ACHN (cell line): ENCODE measurements at regions not wholly inside any gene's neighbourhood (a gene's known extent, or its start where the extent isn't known, plus 50 kb on each side); places are given as distances from the start of the nearest gene placed in this dataset.

Experiments
- DNase-seq: peaks from one replicate; pipeline ENCODE4 v3.0.0-alpha.2; 2015
- in situ Hi-C: cut with HindIII; loops from 2 replicates; pipeline ENCODE4 v1.10.0; 2017; ENCODE audit warnings: low sequenced_read_pairs, low pct_ligation_motif_present, low pct_unique_long_range_greater_than_20kb

DNA sequence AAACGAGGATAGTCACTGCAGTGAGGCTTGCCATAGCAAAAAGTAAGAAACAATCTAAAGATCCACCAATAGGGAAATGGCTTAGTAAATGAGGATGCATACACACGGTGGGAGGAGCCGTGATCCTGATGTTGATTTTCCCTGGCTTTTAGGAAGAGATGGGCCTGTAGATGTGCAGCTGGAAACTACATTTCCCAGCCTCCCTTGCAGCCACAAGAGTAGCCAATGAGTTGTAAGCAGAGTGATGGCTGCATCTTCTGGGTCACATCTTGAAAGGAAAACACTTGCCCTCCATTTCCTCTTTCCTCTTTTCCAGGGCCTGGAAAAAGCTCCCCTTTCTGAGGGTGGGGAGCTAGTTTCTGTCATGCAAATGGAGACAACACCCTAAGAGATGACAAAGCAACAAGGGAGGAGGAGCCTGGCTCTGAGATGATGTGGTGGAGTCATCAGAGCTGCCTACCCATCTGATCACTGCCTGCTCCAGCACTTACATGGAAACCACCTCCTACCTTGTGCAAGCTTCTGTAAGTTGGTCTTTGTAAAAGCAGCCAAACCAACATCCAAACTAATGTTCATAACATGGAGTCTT, 139.1 kb downstream of the TLE3 start:
- DNase-seq, result no peak
- in situ Hi-C loops, result no loop called here

DNA sequence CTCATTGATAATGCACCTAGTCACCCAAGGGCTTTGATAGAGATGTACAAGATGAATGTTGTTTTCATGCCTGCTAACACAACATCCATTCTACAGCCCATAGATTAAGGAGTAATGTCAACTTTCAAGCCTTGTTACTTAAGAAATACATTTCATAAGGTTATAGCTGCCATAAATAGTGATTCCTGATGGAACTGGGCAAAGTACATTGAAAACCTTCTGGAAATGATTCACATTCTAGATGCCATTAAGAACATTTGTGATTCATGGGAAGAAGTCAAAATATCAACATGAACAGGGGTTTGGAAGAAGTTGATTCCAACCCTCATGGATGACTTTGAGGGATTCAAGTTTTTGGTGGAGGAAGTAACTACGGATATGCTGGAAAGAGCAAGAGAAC, 135.2 kb downstream of the TLE3 start:
- DNase-seq, result no peak
- in situ Hi-C loops, result no loop called here

DNA sequence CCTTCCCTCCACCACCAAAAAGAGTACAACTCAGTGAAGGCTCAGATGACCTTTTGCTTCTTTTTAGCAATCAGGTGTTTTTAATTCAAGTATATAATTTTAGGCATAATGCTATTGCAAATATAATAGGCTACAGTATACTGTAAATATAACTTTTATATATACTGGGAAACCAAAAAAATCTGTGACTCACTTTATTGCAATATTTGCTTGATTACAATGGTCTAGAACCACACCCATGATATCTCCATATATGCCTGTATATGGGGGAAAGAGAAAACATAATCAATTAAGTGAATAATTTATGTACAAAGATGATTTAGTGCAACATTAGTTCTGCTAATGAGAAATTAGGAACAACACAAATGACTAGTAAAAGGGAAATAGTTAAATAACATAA, 134.3 kb downstream of the TLE3 start:
- in situ Hi-C loops, result no loop called here
- DNase-seq, result no peak

DNA sequence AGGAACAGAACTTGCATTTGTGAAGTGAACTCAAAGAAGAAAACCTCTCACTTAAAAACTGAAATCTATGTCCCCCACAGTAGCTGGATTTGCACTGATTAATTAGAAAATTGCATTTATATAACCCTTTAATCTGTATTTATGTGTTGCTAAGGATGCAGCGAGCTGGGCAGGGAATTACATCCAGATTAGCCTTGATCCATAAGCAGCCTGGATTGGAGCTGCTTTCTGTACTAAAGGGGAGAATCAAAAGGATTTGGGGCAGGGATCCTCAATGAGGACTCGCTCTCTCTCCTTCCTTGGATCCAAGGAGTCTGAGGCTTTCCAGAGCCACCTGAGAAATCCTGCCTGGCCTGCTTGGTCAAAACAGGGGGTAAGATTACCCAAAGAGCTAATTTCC, 125.9 kb downstream of the TLE3 start:
- no peak for DNase-seq
- in situ Hi-C loops, result no loop called here

DNA sequence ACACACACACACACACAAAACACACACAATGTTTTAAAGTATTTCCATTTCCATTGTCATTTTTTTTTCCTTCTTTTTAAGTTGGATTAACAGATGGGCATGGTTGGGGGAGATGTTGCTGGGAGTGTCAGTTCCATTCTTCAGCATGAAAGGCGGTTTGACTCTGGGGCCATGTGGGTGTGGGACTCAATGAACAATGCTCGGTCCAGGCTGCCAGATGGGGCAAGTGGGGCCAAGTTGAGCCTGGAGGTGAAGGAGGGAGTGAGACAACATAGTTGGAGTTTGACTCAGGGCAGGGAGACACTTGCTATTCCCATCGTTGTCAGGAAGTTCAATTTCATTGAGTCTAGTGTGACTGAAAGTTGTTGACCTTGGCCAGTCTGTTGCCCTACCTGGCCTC, 125.3 kb downstream of the TLE3 start:
- no peak for DNase-seq
- in situ Hi-C loops, result no loop called here

DNA sequence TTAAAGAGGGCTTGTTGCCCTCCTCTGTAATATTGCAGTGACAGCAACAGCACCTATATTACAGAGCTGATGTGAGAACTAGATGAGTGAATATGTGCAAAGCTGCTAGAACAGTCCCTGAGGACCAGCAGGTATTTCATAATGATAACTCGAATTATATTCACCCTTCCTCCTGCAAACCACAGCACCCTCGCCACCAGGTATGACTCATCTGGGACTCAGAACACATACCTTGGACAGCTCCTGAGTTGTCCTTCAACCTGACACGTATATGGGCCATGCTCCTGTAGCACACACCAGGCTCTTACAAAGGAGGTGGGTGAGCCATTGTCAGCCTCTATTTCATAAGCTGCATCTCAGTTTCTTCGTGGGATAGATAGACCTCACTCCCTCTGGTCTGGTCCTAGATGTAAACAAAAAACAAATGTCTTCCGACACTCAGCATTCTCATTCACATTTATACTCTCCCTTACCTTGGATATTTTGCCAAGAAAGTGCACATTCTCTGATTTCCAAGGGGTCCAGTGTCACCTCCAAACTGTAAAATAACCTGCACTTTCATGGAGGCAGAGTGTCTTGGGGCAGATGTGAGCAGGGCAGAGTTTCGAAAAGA, 124.5 kb downstream of the TLE3 start:
- DNase-seq, result peak; percentile 52
- in situ Hi-C loops, result no loop called here

DNA sequence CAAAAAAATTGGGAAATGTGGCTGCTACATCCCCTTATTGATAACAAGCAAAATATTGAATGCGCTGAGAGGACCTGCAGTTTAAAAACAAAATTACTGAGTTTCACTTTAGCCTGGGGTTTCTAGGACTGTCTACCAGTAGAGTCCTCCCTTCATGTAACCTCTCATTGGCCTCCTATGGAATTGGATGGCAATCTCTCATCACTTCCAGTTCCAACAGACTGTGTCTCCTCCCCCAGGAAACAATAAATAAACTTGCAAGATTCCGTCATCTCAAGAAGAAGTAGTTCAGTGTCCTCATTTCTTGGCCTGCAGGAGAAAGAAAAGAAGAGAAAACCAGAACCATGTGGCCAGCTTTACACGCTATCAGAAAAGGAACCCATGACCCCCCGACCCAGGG, 123.8 kb downstream of the TLE3 start:
- no peak for DNase-seq
- in situ Hi-C loops, result no loop called here

DNA sequence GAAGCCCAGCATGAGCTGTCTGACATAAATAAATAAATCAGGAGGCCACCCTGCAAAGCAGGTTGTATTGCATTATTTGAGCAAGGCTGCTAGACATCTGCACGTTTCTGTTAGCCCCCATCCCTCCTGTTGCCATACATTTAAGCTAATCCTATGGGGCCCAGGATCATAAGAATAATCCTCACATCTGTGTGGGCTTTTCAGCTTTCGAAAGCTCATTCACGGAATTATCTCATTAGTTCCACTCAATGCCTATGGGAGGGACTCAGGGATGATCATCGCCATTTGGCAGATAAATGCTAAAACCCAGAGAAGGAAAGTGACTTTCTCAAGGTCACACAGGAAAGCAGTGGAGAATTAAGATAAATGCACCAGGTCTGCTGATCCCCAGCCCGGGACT, 123.4 kb downstream of the TLE3 start:
- in situ Hi-C loops, result no loop called here
- DNase-seq, result no peak

DNA sequence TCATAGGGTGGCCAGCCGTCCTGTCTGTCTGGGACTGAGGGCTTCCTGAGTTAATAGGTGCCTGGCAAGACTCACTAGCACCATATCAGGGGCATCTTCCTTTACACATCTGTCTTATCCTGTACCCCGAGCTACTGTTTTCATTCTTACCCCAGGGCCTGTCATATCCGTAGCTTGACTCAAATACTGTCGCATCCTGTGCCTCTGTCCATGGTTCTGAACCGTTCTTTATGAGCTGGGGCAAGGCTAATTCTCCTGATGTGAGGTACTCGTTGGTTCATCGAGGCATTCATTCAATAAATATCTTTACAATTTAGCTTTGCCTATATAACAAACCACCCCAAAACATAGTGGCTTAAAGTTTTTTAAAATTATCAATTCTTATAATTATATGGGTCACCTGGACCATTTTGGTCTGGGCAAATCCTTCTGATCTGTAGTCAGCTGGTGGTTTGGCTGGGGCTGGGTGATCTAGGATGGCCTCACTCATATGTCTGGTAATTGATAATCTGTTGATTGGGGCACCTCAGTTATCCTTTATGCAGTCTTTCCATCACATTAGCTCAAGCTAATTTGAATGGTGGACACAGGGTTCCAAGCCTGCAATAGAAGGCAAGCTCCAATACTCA, 121.2 kb downstream of the TLE3 start:
- in situ Hi-C loops, result no loop called here
- peak; percentile 44 for DNase-seq

DNA sequence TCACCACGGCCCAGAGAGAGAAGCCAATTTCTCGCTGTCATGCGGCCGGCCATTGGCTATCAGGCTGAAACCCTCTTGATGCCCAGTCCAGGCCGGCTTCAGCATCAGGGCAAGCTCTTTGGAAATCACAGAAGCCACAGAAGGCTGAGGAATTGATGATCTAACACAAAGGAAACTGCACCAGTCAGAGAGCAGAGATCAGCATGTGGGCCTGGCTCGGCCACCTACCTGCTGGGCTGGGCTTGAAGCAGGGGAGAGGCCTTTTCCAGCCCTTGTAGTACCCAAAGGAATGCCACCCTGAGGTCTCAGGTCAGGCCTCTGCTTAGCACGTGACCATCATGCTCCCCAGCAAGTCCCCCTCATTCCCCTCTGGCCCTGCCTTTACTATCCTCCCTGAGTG, 119.1 kb downstream of the TLE3 start:
- in situ Hi-C loops, result no loop called here
- no peak for DNase-seq

DNA sequence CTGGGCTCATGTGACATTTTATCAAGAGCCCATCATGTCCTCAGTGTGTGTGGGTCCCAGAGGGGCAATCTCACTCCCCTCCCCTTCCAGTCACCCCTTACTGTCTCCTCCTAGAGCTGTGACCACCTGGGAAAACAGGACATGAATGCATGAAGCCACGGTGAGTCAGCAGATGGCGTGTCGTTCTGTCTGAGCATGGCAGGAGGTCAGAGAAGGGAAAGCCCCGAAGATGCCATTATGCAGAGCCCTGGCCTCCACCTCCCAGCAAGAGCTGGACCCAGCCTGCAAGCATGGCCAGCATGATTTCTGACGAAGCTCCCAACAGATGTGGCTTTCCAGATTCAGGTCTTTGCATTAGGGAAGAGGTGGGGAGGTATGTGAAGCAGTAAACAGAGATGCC, 118.5 kb downstream of the TLE3 start:
- peak; percentile 18 for DNase-seq
- in situ Hi-C loops, result no loop called here

DNA sequence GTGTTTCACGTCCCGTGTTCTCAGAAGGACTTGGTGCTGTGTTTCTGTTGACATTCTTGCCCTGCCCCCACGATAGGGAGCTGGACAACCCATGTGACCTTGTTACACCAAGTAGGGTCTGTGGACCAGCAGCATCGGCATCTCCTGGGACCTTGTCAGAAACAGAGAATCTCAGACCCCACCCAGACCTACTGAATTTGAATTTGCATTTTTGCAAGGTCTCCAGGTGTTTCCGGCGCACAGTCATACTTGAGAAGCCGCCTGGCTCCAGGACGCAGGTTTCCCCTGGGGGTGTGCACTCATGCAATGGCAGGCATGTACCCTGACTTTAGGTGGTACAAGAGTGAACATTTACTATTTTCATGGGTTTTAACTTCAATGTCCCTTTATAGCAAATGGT, 117.9 kb downstream of the TLE3 start:
- in situ Hi-C loops, result no loop called here
- no peak for DNase-seq

DNA sequence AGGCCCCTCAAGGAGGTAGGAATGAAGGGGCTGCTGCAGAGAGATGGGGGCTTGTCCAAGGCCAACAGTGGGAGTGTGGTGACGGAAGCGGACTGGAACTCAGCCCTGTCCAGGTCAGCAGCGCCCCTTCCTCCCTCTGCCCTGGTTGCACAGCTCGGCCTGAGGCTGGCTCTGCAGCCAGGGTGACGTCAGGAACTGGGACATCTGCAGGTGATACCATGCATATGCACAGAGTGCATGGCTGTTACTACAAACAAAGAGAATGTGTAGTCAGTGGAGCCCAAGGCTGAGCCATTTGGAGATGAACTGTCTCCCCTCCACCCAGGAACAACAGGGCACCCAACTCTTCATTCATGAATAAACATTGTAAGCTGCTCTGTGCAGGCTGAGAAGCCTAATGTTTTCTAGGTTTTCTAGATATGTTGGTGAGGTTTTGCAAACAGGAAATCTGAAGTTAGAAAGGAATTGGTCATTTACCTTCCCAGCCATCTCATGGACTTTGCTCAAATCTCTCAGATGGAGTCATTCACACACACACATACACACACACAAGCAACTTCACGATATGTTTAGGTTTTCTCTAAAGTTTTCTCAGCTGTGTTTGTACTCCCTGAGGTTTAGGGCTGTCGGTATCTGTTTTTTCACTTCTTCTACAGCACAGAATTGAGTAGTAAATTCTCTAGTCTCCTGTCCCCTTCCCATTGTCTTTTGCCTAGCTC, 117.2 kb downstream of the TLE3 start:
- in situ Hi-C loops, result no loop called here
- DNase-seq, result no peak

DNA sequence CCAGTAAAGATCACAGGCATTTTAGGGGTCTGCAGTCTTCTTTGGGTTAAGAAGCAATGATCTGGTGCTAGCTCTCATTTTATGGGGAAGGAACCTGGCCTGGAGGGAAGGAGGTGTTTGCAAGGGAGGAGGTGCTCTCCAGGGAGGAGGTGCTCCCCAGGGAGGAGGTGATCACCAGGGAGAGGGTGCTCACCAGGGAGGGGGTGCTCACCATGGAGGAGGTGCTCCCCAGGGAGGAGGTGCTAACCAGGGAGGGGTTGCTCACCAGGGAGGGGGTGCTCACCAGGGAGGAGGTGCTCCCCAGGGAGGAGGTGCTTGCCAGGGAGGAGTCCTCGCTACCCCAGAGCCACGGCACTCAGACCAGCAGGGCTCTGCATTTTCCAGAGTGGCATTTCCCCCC, 115.7 kb downstream of the TLE3 start:
- in situ Hi-C loops, result no loop called here
- no peak for DNase-seq

DNA sequence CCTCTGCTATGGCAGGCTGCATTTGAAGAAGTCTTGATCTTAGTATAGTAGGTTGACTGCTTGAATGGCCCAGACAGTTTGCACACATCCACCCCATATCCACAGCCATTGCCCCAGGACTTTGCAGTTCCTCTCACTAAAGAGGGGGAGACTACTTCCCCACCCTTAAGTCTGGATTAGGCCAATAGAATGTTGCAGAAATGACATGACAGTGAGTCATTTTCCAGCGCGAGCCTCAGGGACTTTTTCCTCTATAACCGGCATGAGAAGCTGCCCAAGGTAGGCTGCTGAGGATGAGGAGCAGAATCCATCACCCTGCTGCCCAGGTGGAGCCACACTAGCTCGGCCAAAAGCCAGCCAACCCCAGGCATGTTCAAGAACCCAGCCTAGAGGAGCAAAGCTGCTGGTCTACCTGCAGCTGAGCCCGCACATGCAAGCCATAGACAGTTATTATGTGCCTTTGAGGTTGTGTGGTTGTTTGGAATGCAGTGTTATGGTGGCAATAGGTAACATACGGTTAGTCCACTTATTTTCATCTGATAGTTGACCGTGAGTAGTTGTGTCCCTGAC, 113.9 kb downstream of the TLE3 start:
- DNase-seq, result peak; percentile 3
- in situ Hi-C loops, result no loop called here

DNA sequence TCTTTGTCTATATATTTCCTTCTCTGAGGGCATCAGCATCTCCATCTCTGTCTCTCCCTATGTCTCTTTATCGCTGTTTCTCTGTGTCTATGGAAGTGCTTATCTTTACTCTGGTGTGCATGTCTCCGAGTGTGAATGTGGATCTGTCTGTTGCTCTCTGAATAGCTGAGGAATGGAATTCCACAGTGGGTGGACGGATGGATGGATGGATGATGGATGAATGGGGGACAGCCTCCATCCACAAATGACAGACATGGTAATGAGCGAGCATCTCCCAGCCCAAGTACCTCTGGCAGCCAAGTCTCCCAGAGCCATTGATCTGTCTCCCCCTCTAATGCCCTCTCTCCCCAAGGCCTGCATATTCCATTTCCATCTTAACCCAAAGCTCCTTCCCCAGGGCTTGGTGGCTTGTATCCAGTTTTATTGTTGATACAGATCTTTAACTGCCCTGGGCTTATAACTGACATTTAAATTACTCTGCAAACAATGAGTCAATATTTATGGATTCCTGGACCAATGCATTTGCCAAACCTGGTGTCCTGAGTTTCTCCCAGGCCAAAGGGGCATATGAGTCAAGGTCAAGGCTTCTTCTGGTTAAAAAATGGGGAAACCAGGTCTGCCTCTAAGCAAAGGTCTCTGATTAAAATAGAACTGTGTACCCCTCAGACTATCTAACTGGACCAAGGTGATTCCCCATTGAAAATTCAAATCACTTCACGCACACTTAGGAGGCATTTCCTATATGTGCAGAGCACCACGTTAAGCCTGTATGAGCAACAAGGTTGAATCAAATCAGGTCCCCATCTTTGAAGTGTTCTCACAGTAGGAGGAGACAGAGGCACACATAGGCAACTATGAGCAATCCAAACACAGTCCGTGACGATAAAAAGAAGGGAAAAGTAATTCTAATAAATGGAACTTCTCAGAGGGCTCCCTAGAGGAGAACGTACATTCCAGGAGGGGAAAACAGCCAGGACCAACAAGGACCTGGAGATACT, 109.9 kb downstream of the TLE3 start:
- no peak for DNase-seq
- in situ Hi-C loops, result no loop called here

DNA sequence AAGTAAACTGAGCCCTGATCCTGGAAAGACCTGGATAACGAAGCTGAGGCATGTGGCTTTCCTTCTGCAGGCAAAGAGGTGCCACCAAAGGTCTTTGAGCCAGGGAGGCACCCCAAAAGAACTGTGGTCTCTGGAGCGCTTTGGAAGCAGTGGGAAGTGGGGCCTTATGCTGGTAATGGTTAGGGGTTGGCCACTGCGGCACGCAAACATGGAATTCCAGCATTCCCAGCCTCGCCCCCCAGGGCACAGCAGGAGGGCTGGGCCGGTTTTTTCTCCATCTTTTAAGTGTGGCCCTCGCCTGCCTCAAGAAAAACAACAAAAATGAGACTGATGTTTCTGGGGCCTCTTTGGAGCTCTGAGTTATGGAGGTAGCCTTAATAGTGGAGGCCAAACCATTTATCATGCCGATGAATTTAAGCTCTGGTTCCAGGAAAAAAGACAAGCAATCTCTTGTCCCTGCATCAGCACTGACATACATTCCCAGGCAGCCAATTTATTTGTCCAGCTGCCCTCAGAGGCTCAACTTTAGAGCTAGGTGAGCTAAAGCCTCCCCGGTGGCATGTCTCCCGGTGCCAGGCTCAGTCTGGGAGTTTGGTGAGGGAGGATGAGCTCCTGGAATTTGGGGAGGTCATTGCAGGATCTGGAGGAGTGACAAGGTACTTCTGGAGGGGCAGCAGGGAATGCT, 109.0 kb downstream of the TLE3 start:
- no peak for DNase-seq
- in situ Hi-C loops, result no loop called here
